GM19238 (cell line): ENCODE measurements at regions not wholly inside any gene's neighbourhood (a gene's known extent, or its start where the extent isn't known, plus 50 kb on each side); places are given as distances from the start of the nearest gene placed in this dataset.

Source experiments
- DNase-seq: peaks from one replicate; pipeline ENCODE4 v3.0.0; 2011; ENCODE audit warnings: low spot score; ENCODE audit not compliant: insufficient read length

GRCh38 chr1:57672346-57673140, 248.7 kb upstream of the DAB1 start:
- DNase-seq: no peak

GRCh38 chr1:57671750-57672149, 247.9 kb upstream of the DAB1 start:
- no peak for DNase-seq

- no peak for DNase-seq
Observed at GRCh38 chr1:57659804-57660203, 235.9 kb upstream of the DAB1 start.

GRCh38 chr1:57655161-57655560, 231.3 kb upstream of the DAB1 start:
- DNase-seq: no peak

- no peak for DNase-seq
Observed at GRCh38 chr1:57644667-57645066, 220.8 kb upstream of the DAB1 start.

- DNase-seq: no peak
Observed at GRCh38 chr1:57638239-57638638, 214.4 kb upstream of the DAB1 start.

GRCh38 chr1:57637155-57637554, 213.3 kb upstream of the DAB1 start:
- DNase-seq: no peak

GRCh38 chr1:57633881-57634280, 210.0 kb upstream of the DAB1 start:
- DNase-seq: no peak

GRCh38 chr1:57633056-57633455, 209.2 kb upstream of the DAB1 start:
- no peak for DNase-seq

GRCh38 chr1:57632401-57632800, 208.5 kb upstream of the DAB1 start:
- no peak for DNase-seq

- no peak for DNase-seq
Observed at GRCh38 chr1:57627612-57628011, 203.8 kb upstream of the DAB1 start.

- no peak for DNase-seq
Observed at GRCh38 chr1:57623791-57624538, 200.1 kb upstream of the DAB1 start.

- DNase-seq: no peak
Observed at GRCh38 chr1:57623039-57623790, 199.4 kb upstream of the DAB1 start.

GRCh38 chr1:57621776-57622175, 197.9 kb upstream of the DAB1 start:
- DNase-seq: no peak

- no peak for DNase-seq
Observed at GRCh38 chr1:57620605-57621004, 196.7 kb upstream of the DAB1 start.

GRCh38 chr1:57616921-57617320, 193.1 kb upstream of the DAB1 start:
- no peak for DNase-seq

- DNase-seq: no peak
Observed at GRCh38 chr1:57615956-57616355, 192.1 kb upstream of the DAB1 start.

GRCh38 chr1:57612833-57613232, 189.0 kb upstream of the DAB1 start:
- no peak for DNase-seq

- DNase-seq: no peak
Observed at GRCh38 chr1:57605933-57606332, 182.1 kb upstream of the DAB1 start.

- no peak for DNase-seq
Observed at GRCh38 chr1:57603696-57604095, 179.8 kb upstream of the DAB1 start.

- DNase-seq: no peak
Observed at GRCh38 chr1:57600424-57600823, 176.6 kb upstream of the DAB1 start.
